GM12873 (cell line): ENCODE measurements at regions not wholly inside any gene's neighbourhood (a gene's known extent, or its start where the extent isn't known, plus 50 kb on each side); places are given as distances from the start of the nearest gene placed in this dataset.

ENCODE experiments used
- TF ChIP-seq, protein P1 (sequence below): IDR thresholded peaks from 2 replicates; pipeline ENCODE4 v1.5.1; 2012; ENCODE audit warnings: low read depth, mild to moderate bottlenecking, moderate library complexity, low read length, control low read depth; ENCODE audit not compliant: insufficient read depth; ENCODE audit errors: missing control alignments

- TF ChIP-seq, protein P1, sequence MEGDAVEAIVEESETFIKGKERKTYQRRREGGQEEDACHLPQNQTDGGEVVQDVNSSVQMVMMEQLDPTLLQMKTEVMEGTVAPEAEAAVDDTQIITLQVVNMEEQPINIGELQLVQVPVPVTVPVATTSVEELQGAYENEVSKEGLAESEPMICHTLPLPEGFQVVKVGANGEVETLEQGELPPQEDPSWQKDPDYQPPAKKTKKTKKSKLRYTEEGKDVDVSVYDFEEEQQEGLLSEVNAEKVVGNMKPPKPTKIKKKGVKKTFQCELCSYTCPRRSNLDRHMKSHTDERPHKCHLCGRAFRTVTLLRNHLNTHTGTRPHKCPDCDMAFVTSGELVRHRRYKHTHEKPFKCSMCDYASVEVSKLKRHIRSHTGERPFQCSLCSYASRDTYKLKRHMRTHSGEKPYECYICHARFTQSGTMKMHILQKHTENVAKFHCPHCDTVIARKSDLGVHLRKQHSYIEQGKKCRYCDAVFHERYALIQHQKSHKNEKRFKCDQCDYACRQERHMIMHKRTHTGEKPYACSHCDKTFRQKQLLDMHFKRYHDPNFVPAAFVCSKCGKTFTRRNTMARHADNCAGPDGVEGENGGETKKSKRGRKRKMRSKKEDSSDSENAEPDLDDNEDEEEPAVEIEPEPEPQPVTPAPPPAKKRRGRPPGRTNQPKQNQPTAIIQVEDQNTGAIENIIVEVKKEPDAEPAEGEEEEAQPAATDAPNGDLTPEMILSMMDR = no peak
Observed at GRCh38 chr12:67096533-67097318, 172.4 kb upstream of the CAND1 start.

DNA sequence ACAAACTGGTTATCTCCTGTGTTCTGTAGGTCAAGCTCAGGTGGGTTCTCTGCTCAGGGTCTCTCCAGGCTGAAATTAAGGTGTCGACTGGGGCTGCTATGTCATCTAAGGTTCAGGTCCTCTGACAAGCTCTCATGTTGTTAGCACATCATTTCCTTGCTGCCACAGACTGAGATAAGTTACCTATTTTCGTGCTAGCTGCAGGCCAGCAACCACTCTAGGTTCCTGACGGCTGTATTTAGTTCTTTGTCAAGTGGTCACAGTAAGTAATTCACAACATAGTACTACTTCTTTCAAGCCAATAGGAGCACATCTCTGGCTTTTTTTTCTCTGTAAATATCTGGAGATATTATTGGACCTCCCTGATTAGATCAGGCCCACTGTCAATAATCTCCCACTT is 169.3 kb upstream of the CAND1 start:
- TF ChIP-seq, protein P1 = no peak

DNA sequence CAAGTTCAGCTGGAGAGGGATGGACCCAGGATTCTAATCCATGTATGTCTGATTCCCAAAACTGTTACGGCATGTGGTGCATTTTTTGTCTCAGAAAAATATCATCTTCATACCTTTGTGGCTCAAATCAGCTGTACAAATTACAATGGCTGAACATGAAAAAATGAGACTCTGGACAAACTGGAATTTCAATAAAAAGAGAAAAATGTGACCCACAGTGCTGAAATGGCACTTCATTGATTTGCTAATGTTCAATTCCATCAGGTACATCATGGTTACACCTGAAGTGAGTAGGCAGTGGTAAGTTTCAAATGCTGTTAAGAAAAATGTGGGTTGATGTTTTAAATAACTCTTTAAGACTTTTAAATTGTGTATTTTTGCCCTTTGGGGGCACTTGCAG is 165.6 kb upstream of the CAND1 start:
- TF ChIP-seq, protein P1 = no peak

DNA sequence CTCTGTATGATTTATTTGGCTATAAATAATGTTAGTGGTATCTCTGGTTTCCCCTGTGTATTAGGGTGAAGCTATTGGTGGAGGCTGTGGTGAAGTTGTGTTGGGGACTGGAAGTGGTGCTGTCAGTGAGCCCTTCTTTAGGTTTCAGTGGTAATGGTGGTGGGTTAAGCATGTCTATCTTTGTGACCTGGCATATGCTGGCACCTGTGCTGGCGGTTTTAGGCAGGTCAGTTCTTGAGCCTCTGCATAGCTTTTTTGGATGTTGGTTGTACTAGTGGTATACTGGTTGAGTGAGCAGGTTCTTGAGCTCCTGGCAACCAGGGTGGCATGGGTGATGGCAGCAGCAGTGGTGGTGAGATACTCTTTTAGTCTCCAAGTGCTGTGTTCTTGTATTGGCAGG is 161.9 kb upstream of the CAND1 start:
- TF ChIP-seq, protein P1 = no peak

GRCh38 chr12:67107751-67108269 is 161.3 kb upstream of the CAND1 start:
- TF ChIP-seq, protein P1 = no peak

DNA sequence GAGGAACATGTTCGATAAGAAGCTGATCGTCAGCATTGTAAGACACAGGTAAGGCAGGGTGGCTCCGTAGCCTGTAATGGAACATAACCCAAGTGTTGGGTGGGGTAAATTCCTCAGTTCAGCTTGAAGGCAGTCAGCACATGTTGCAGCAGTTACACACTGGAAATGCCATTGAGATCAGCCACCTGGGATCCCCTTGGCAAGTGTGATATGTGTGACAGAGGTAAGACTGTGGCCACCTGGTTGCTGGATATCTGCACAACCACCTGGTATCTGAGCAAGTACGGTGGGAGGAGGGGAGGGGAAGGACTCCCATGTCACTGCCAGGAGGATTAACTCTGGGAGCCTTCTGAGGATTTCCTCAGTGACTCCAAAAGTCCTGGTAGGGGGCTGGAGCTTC is 158.0 kb upstream of the CAND1 start:
- TF ChIP-seq, protein P1 = no peak

DNA sequence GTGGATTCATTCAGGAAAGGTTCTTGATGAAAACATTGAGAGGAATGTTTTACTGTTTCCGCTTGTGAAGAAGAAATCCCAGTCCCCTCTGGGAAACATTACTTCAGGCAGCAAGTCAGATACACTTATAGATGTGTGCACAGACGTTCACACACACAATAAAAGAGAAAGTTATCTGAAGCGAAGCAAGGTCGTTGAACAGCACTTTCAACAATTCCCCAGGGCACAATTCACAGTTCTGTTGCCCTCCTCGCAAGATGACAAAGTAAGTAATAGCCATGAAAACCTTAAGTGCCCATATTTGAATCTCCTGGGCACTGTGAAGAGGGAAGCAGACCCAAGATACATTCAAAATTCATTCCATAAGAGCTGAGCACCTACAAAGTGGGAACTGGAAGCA is 156.6 kb upstream of the CAND1 start:
- TF ChIP-seq, protein P1 = no peak
